ENCODE measurements at regions not wholly inside any gene's neighbourhood (a gene's known extent, or its start where the extent isn't known, plus 50 kb on each side); places are given as distances from the start of the nearest gene placed in this dataset.
"Not testable (repeated sequence)": the region's sequence is repeated elsewhere in the genome, so short reads cannot be mapped to it uniquely, and the experiment has no call there.

DNA sequence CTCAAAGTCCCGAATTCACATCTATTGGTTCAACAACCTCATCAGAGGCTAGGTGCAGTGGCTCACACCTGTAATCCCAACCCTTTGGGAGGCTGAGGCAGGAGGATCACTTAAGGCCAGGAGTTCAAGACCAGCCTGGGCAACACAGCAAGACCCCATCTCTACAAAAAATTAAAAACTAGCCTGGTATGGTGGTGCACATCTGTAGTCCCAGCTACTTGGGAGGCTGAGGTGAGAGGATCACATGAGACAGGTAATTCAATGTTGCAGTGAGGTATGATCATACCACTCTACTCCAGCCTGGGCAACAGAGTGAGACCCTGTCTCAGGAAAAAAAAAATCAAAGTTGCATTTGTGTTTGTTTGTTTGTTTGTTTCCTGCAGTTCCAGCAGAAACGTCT lies 80.1 kb upstream of the RAI2 start:
- TF ChIP-seq, protein P1, sequence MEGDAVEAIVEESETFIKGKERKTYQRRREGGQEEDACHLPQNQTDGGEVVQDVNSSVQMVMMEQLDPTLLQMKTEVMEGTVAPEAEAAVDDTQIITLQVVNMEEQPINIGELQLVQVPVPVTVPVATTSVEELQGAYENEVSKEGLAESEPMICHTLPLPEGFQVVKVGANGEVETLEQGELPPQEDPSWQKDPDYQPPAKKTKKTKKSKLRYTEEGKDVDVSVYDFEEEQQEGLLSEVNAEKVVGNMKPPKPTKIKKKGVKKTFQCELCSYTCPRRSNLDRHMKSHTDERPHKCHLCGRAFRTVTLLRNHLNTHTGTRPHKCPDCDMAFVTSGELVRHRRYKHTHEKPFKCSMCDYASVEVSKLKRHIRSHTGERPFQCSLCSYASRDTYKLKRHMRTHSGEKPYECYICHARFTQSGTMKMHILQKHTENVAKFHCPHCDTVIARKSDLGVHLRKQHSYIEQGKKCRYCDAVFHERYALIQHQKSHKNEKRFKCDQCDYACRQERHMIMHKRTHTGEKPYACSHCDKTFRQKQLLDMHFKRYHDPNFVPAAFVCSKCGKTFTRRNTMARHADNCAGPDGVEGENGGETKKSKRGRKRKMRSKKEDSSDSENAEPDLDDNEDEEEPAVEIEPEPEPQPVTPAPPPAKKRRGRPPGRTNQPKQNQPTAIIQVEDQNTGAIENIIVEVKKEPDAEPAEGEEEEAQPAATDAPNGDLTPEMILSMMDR (IDR thresholded peaks at IDR 0.05), result not testable (repeated sequence)
- TF ChIP-seq POLR2AphosphoS5 (IDR thresholded peaks at IDR 0.05), result not testable (repeated sequence)

Data from gastroesophageal sphincter (tissue), 3 donors.